Ishikawa (cell line): ENCODE measurements at regions not wholly inside any gene's neighbourhood (a gene's known extent, or its start where the extent isn't known, plus 50 kb on each side); places are given as distances from the start of the nearest gene placed in this dataset.

Source experiments
- EGR1 ChIP-seq: IDR thresholded peaks from 2 replicates; pipeline ENCODE4 v1.6.1; 2012
- EP300 ChIP-seq: IDR thresholded peaks from 2 replicates; pipeline ENCODE4 v1.6.1; 2012; ENCODE audit warnings: borderline replicate concordance
- FOXM1 ChIP-seq: IDR thresholded peaks from 2 replicates; pipeline ENCODE4 v1.6.1; 2012; ENCODE audit warnings: low read depth, borderline replicate concordance
- MAX ChIP-seq: IDR thresholded peaks from 2 replicates; pipeline ENCODE4 v1.6.1; 2012
- NFIC ChIP-seq: IDR thresholded peaks from 2 replicates; pipeline ENCODE4 v1.6.1; 2012
- RAD21 ChIP-seq: IDR thresholded peaks from 2 replicates; pipeline ENCODE4 v1.6.1; 2012; ENCODE audit warnings: low read depth
- REST ChIP-seq: IDR thresholded peaks from 2 replicates; pipeline ENCODE4 v1.6.1; 2012; ENCODE audit warnings: low read depth, mild to moderate bottlenecking
- TAF1 ChIP-seq: IDR thresholded peaks from 2 replicates; pipeline ENCODE4 v1.6.1; 2012; ENCODE audit warnings: low read depth, mild to moderate bottlenecking
- TCF12 ChIP-seq: IDR thresholded peaks from 2 replicates; pipeline ENCODE4 v1.6.1; 2012; ENCODE audit warnings: low read depth
- YY1 ChIP-seq: IDR thresholded peaks from 2 replicates; pipeline ENCODE4 v1.6.1; 2012; ENCODE audit warnings: low read depth
- ZBTB7A ChIP-seq: IDR thresholded peaks from 2 replicates; pipeline ENCODE4 v1.6.1; 2012; ENCODE audit warnings: low read depth

- TF ChIP-seq MAX, result no peak
- TF ChIP-seq YY1, result no peak
- TF ChIP-seq EGR1, result no peak
- no peak for TF ChIP-seq RAD21
- no peak for TF ChIP-seq ZBTB7A
- no peak for TF ChIP-seq REST
- TF ChIP-seq TAF1, result no peak
- TF ChIP-seq TCF12, result no peak
- TF ChIP-seq FOXM1, result no peak
- no peak for TF ChIP-seq NFIC
- no peak for TF ChIP-seq EP300
Observed at GRCh38 chr16:55273356-55273755, 50.6 kb upstream of the IRX6 start.
